ENCODE measurements at regions not wholly inside any gene's neighbourhood (a gene's known extent, or its start where the extent isn't known, plus 50 kb on each side); places are given as distances from the start of the nearest gene placed in this dataset.

DNA sequence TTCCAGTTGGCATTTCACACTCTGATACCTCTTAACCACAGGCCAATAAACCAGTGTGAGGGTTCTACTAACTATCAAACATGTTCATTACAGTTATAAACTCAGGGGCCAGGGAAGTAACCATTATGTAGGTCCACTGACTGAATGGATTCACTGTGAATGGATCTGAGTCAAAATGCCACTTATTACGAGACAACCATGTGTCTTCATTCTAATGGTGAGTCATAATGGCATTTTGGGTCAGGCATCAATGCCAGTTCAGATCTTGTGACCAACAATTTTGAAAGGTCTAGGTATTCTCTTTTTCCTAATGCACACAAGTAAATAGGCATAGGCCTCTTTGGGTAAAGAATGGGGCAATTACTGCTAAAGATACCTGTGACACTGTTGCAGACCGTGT, 112.2 kb upstream of the HEY2 start:
- TF ChIP-seq CTCF (IDR thresholded peaks at IDR 0.05) (no peak), EZH2 (IDR thresholded peaks at IDR 0.05; ENCODE audit: borderline replicate concordance, insufficient read depth, low read depth, low read length, poor library complexity, severe bottlenecking) (no peak)
